ENCODE measurements at regions not wholly inside any gene's neighbourhood (a gene's known extent, or its start where the extent isn't known, plus 50 kb on each side); places are given as distances from the start of the nearest gene placed in this dataset.

GRCh38 chr22:27381552-27381951 lies 420.0 kb downstream of the MN1 start:
- H3K27ac ChIP-seq = no peak overlapping the region
- intact Hi-C loops (cut with DNase I; ENCODE audit: low total_unique reads) = no loop called here
- H3K4me3 ChIP-seq = no peak overlapping the region
- no peaks in the 10 kb centered on the region for H3K9me3 ChIP-seq
- ATAC-seq (no peak), DNase-seq (no peak)
- no peaks in the 10 kb centered on the region for H3K36me3 ChIP-seq
- H3K4me1 ChIP-seq = peaks cover 0 to 5% of the 10 kb centered on the region in 2 donors
- H3K27me3 ChIP-seq = peaks cover 7 to 21% (median 16%) of the 10 kb centered on the region in 3 donors
- TF ChIP-seq POLR2A (IDR thresholded peaks at IDR 0.05) (no peak), CTCF (IDR thresholded peaks at IDR 0.05 in 4 of 5, conservative IDR thresholded peaks at IDR 0.05 in 1 of 5) (no peak)
- in situ Hi-C loops (cut with MboI; ENCODE audit: low sequenced_read_pairs in 4 of 4) = no loop called here

DNA sequence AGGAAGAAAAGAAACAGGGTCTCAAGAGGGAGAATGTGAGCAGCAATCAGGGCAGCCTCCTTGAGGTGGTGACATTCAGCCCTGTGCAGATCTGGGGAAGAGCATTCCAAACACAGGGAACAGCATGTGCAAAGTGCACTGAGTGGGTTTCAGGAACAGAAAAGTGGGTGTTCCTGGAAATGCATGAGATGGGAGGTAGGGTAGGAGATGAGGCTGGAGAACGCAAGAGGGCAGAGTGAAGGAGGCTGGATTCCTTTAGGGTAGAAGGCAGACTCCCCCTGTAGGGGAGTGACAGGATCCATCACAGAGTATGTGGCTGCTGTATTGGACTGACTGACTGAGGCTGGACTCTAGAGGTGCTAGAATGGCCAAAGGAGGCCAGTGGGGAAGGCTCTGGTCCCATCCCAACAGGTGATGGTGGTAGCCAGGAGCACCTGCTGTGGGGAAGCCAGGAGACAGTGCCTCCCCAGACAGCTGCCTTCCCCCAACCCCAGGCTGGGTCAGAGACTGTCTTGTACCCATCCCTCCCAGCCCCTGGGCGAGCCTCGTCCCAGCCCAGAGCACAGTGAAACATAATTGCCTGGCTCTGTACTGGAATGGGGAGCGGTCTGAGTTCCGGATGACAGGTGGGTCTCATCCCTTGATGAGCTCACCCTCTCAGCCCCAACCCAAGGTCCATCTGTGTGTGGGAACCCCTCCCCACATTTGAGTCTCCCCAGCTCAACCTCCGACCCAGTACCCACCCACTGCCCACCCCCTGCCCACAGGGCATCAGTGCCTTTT lies 419.4 kb downstream of the MN1 start:
- intact Hi-C loops (cut with DNase I; ENCODE audit: low total_unique reads) = no loop called here
- Histone ChIP-seq H3K4me3 (no peak overlapping the region), H3K36me3 (no peaks in the 10 kb centered on the region), H3K27ac (no peak overlapping the region), H3K27me3 (peaks cover 7 to 21% (median 16%) of the 10 kb centered on the region in 3 donors), H3K9me3 (no peaks in the 10 kb centered on the region), H3K4me1 (peaks cover 0 to 5% of the 10 kb centered on the region in 2 donors)
- no peak for TF ChIP-seq CTCF (IDR thresholded peaks at IDR 0.05 in 4 of 5, conservative IDR thresholded peaks at IDR 0.05 in 1 of 5)
- TF ChIP-seq POLR2A (IDR thresholded peaks at IDR 0.05) = no peak
- ATAC-seq = no peak
- in situ Hi-C loops (cut with MboI; ENCODE audit: low sequenced_read_pairs in 4 of 4) = no loop called here
- DNase-seq = no peak

DNA sequence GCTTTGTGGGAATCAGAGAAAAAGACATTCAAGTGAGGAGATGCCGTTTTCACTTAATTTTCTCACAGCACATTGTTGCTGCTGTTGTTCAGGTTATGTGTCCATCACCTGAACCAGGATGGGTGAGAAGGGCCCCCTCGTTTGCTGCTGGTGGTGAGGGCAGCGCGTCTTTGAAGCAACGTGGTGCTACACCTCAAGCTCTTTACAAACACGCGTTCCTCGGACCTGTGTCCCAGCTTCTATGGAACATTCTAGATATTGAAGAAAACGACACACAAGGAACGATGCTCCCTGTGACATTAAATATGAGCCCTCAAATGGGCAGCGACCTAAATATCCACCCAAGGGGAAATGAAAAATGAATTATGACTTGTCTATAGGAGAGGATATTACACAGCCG lies 418.6 kb downstream of the MN1 start:
- in situ Hi-C loops (cut with MboI; ENCODE audit: low sequenced_read_pairs in 4 of 4) = no loop called here
- TF ChIP-seq POLR2A (IDR thresholded peaks at IDR 0.05) (no peak), CTCF (IDR thresholded peaks at IDR 0.05 in 4 of 5, conservative IDR thresholded peaks at IDR 0.05 in 1 of 5) (no peak)
- H3K27me3 ChIP-seq = peaks cover 7 to 21% (median 16%) of the 10 kb centered on the region in 3 donors
- ATAC-seq (no peak), DNase-seq (no peak)
- no peaks in the 10 kb centered on the region for H3K36me3 ChIP-seq
- intact Hi-C loops (cut with DNase I; ENCODE audit: low total_unique reads) = no loop called here
- H3K27ac ChIP-seq = no peak overlapping the region
- peaks cover 0 to 2% of the 10 kb centered on the region in 2 donors for H3K4me1 ChIP-seq
- H3K9me3 ChIP-seq = no peaks in the 10 kb centered on the region
- no peak overlapping the region for H3K4me3 ChIP-seq

- intact Hi-C loops (cut with DNase I; ENCODE audit: low total_unique reads) (no loop called here), in situ Hi-C loops (cut with MboI; ENCODE audit: low sequenced_read_pairs in 4 of 4) (no loop called here)
- H3K27ac ChIP-seq = no peak overlapping the region
- no peaks in the 10 kb centered on the region for H3K9me3 ChIP-seq
- ATAC-seq = no peak
- H3K4me1 ChIP-seq = no peaks in the 10 kb centered on the region
- TF ChIP-seq POLR2A (IDR thresholded peaks at IDR 0.05) = no peak
- TF ChIP-seq CTCF (IDR thresholded peaks at IDR 0.05 in 4 of 5, conservative IDR thresholded peaks at IDR 0.05 in 1 of 5) = no peak
- no peaks in the 10 kb centered on the region for H3K36me3 ChIP-seq
- no peak overlapping the region for H3K4me3 ChIP-seq
- DNase-seq = no peak
- H3K27me3 ChIP-seq = peaks cover 9 to 16% (median 16%) of the 10 kb centered on the region in 3 donors
Measured at GRCh38 chr22:27383896-27384295, 417.7 kb downstream of the MN1 start.

All from gastrocnemius medialis (tissue), 4 donors.